ENCODE measurements at regions not wholly inside any gene's neighbourhood (a gene's known extent, or its start where the extent isn't known, plus 50 kb on each side); places are given as distances from the start of the nearest gene placed in this dataset.

DNA sequence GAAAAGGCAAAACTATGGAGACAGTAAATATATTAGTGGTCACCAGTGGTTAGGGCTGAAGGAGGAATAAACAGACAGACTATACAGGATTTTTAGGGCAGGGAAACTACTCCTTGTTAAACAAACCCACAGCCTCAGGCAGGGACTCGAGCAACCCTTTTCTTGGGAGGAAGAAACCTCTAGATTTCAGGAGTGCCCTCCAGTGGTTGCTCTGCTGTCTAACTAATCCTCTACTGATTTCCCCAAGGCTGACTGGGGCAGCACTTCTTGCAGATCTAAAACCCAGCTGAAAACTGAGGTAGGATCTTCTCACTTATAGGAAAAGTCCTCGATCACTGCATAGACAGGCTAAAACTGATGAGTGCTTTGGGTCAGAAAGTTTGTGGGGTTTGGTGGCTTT lies 176.8 kb downstream of the ISOC1 start:
- TF ChIP-seq SP3 (tag by site-specific recombination; IDR thresholded peaks at IDR 0.05) (no peak), ZBTB21 (tag by site-specific recombination; IDR thresholded peaks at IDR 0.05) (no peak), ZNF623 (tag by site-specific recombination; IDR thresholded peaks at IDR 0.05) (no peak), HOXA7 (CRISPR knock-in tag; IDR thresholded peaks at IDR 0.05; ENCODE audit: borderline replicate concordance) (no peak), ZNF670 (tag by site-specific recombination; IDR thresholded peaks at IDR 0.05; ENCODE audit: low read depth) (no peak), ZNF140 (tag by site-specific recombination; IDR thresholded peaks at IDR 0.05) (no peak)
- TF ChIP-seq, protein P1, sequence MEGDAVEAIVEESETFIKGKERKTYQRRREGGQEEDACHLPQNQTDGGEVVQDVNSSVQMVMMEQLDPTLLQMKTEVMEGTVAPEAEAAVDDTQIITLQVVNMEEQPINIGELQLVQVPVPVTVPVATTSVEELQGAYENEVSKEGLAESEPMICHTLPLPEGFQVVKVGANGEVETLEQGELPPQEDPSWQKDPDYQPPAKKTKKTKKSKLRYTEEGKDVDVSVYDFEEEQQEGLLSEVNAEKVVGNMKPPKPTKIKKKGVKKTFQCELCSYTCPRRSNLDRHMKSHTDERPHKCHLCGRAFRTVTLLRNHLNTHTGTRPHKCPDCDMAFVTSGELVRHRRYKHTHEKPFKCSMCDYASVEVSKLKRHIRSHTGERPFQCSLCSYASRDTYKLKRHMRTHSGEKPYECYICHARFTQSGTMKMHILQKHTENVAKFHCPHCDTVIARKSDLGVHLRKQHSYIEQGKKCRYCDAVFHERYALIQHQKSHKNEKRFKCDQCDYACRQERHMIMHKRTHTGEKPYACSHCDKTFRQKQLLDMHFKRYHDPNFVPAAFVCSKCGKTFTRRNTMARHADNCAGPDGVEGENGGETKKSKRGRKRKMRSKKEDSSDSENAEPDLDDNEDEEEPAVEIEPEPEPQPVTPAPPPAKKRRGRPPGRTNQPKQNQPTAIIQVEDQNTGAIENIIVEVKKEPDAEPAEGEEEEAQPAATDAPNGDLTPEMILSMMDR (tag by site-specific recombination; IDR thresholded peaks at IDR 0.05), result no peak
- TF ChIP-seq, protein P2, sequence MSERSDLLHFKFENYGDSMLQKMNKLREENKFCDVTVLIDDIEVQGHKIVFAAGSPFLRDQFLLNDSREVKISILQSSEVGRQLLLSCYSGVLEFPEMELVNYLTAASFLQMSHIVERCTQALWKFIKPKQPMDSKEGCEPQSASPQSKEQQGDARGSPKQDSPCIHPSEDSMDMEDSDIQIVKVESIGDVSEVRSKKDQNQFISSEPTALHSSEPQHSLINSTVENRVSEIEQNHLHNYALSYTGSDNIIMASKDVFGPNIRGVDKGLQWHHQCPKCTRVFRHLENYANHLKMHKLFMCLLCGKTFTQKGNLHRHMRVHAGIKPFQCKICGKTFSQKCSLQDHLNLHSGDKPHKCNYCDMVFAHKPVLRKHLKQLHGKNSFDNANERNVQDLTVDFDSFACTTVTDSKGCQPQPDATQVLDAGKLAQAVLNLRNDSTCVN (tag by site-specific recombination; optimal IDR thresholded peaks at IDR 0.05), result no peak

Data from HEK293 (cell line).